ENCODE measurements at regions not wholly inside any gene's neighbourhood (a gene's known extent, or its start where the extent isn't known, plus 50 kb on each side); places are given as distances from the start of the nearest gene placed in this dataset.

DNA sequence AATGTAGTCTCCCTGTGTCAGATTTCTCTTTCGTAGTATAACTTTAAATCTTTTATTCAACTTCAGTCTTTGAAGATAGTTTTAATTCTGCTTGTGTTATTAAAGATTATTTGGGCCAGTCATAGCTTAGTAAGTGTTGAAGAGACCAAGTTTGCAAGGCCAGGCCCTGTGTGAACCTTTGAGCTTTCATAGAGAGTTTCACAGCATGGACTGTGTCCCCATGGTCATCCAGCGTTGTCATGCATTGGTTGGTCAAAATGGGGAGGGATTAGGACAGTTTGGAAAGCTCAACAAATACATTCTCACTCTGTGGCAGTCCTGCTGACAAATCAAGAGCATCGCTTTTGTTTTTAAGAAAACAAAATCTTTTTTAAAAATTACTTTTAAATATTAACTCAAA is 74.6 kb upstream of the FAM83B start:
- TF ChIP-seq, protein P1, sequence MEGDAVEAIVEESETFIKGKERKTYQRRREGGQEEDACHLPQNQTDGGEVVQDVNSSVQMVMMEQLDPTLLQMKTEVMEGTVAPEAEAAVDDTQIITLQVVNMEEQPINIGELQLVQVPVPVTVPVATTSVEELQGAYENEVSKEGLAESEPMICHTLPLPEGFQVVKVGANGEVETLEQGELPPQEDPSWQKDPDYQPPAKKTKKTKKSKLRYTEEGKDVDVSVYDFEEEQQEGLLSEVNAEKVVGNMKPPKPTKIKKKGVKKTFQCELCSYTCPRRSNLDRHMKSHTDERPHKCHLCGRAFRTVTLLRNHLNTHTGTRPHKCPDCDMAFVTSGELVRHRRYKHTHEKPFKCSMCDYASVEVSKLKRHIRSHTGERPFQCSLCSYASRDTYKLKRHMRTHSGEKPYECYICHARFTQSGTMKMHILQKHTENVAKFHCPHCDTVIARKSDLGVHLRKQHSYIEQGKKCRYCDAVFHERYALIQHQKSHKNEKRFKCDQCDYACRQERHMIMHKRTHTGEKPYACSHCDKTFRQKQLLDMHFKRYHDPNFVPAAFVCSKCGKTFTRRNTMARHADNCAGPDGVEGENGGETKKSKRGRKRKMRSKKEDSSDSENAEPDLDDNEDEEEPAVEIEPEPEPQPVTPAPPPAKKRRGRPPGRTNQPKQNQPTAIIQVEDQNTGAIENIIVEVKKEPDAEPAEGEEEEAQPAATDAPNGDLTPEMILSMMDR (IDR thresholded peaks at IDR 0.05) = no peak
- TF ChIP-seq POLR2A (IDR thresholded peaks at IDR 0.05) = no peak
- Histone ChIP-seq H3K9me3 (no peaks in the 10 kb centered on the region), H3K27ac (no peak overlapping the region), H3K36me3 (replicated peaks in 1 of 2; ENCODE audit: insufficient read depth in 1 of 2, low read depth in 2 of 2) (no peaks in the 10 kb centered on the region), H3K27me3 (no peaks in the 10 kb centered on the region), H3K4me3 (no peak overlapping the region), H3K4me1 (no peaks in the 10 kb centered on the region)
- intact Hi-C loops (cut with DNase I) = no loop called here
- ATAC-seq (no peak), DNase-seq (no peak)
- 85 to 90% methylated on average over 3 of the region's 3 CpGs for WGBS, 2 donors

DNA sequence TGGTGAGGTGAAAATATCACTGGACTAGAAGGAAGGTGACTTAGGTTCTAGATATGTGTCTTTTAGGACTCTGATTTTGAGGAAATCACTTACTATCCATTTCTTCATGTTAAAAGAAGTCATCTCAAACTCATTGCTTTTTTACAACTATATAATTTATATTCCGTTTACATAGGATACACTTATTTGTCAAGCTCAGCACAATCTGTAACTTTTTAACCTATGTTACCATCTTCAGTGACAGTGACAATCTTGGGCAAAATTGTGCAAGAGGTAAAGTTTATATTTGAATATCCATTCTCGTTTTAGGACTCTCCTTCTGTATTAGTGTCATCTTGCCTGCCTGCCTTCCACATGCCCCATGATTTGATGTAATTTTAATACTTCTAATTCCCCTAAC is 74.0 kb upstream of the FAM83B start:
- Histone ChIP-seq H3K9me3 (no peaks in the 10 kb centered on the region), H3K27me3 (no peaks in the 10 kb centered on the region), H3K4me3 (no peak overlapping the region), H3K4me1 (no peaks in the 10 kb centered on the region), H3K27ac (no peak overlapping the region), H3K36me3 (replicated peaks in 1 of 2; ENCODE audit: insufficient read depth in 1 of 2, low read depth in 2 of 2) (no peaks in the 10 kb centered on the region)
- ATAC-seq = no peak
- intact Hi-C loops (cut with DNase I) = no loop called here
- WGBS, 2 donors = 65 to 67% methylated on average over 2 of the region's 2 CpGs
- no peak for TF ChIP-seq POLR2A (IDR thresholded peaks at IDR 0.05)
- TF ChIP-seq, protein P1 (IDR thresholded peaks at IDR 0.05) = no peak
- no peak for DNase-seq

DNA sequence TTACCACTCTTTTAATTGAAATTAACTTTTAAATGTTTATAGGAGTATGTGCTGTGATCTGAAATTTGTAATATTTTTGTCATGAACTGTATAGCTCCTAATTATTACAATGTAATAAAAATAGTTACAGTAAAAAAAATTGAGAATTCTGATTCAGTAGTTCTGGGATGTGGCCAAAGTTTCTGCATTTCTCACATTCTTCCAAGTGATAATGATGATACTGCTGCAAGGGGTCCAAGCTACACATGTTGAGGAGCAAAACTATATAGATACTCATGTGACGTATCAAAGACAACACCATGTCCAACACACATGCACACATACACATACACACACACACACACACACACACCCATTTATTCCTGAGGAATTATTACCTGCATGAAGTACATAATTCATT is 71.0 kb upstream of the FAM83B start:
- intact Hi-C loops (cut with DNase I) = no loop called here
- no peaks in the 10 kb centered on the region for H3K4me1 ChIP-seq
- no peaks in the 10 kb centered on the region for H3K27me3 ChIP-seq
- DNase-seq (no peak), ATAC-seq (no peak)
- no peaks in the 10 kb centered on the region for H3K36me3 ChIP-seq (replicated peaks in 1 of 2; ENCODE audit: insufficient read depth in 1 of 2, low read depth in 2 of 2)
- H3K27ac ChIP-seq = no peak overlapping the region
- TF ChIP-seq POLR2A (IDR thresholded peaks at IDR 0.05) = no peak
- TF ChIP-seq, protein P1 (IDR thresholded peaks at IDR 0.05) = no peak
- no peaks in the 10 kb centered on the region for H3K9me3 ChIP-seq
- no peak overlapping the region for H3K4me3 ChIP-seq
- WGBS, 2 donors = 92 to 96% methylated on average over 1 of the region's 1 CpG

DNA sequence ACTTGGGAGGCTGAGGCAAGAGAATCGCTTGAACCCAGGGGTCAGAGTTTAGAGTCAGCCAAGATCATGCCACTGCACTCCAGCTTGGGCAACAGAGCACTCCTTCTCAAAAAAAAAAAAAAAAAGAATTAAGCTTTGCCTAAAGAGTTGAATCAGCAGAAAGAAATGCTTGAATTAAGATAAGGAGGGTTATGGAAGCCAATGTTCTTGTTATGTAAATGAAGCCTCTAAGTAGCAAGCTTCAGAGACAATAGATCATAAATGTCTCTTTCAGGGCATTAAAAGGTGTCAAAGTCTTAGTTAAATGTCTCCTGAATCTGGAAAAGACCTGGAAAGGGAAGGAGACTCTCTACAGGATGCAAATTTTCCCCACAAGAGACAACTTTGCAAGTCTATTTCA is 69.7 kb upstream of the FAM83B start:
- WGBS, 2 donors = 83 to 95% methylated on average over 1 of the region's 1 CpG
- no peaks in the 10 kb centered on the region for H3K27me3 ChIP-seq

DNA sequence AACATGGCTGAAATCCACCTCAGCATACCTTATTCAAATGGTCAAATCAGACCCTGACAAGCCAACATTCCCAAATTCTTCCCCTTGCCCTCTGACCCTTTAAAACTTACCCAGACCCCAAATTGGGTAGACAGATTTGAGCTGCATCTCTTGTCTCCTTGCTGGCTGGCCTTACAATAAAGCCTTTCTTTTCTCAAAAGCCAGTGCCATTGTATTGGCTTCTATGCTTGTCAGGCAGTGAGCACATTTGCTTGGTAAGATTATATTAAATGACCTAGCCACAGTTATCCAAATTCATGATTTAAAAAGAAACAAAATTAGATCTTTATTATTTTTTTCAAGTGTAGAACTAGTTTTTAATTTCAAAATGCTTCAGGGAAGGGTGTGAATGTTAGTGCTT is 67.8 kb upstream of the FAM83B start:
- DNase-seq (no peak), ATAC-seq (no peak)
- intact Hi-C loops (cut with DNase I) = no loop called here
- no peaks in the 10 kb centered on the region for H3K27me3 ChIP-seq
- H3K4me1 ChIP-seq = no peaks in the 10 kb centered on the region
- TF ChIP-seq, protein P1 (IDR thresholded peaks at IDR 0.05) = no peak
- no peak for TF ChIP-seq POLR2A (IDR thresholded peaks at IDR 0.05)
- no peaks in the 10 kb centered on the region for H3K9me3 ChIP-seq
- H3K27ac ChIP-seq = no peak overlapping the region
- H3K36me3 ChIP-seq (replicated peaks in 1 of 2; ENCODE audit: insufficient read depth in 1 of 2, low read depth in 2 of 2) = no peaks in the 10 kb centered on the region
- no peak overlapping the region for H3K4me3 ChIP-seq

More for the DNA sequence above, 69.7 kb upstream of the FAM83B start:
- no peaks in the 10 kb centered on the region for H3K36me3 ChIP-seq (replicated peaks in 1 of 2; ENCODE audit: insufficient read depth in 1 of 2, low read depth in 2 of 2)
- no peaks in the 10 kb centered on the region for H3K9me3 ChIP-seq
- DNase-seq = no peak
- no peaks in the 10 kb centered on the region for H3K4me1 ChIP-seq
- no peak overlapping the region for H3K4me3 ChIP-seq
- TF ChIP-seq, protein P1 (IDR thresholded peaks at IDR 0.05) = no peak
- TF ChIP-seq POLR2A (IDR thresholded peaks at IDR 0.05) = no peak
- intact Hi-C loops (cut with DNase I) = no loop called here
- no peak overlapping the region for H3K27ac ChIP-seq
- no peak for ATAC-seq

Data from body of pancreas (tissue), 4 donors.